ENCODE measurements at regions not wholly inside any gene's neighbourhood (a gene's known extent, or its start where the extent isn't known, plus 50 kb on each side); places are given as distances from the start of the nearest gene placed in this dataset.

- no peak overlapping the region for H3K27ac ChIP-seq
- TF ChIP-seq CTCF (IDR thresholded peaks at IDR 0.05): no peak
- H3K36me3 ChIP-seq: no peaks in the 10 kb centered on the region
These were observed 1701.5 kb upstream of the FLRT2 start for GRCh38 chr14:83828406-83828805.

DNA sequence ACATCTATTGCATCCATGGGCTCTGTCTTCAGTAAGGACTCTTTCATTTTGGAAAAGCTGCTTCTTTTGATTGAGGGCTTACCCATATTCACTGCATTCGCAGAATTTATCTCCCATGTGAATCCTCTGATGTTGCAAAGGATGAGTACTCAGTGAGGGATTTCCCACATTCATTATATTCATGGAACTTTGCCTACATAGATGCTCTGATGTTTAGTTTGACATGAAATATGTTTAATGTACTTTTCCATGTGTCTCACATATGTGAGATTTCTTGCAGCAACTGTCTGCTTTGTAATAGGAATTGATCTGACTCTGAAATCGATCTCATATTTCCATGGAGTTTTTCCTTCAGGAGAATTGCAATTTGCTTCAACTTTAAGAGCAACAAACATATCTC lies 1699.6 kb upstream of the FLRT2 start:
- TF ChIP-seq CTCF (IDR thresholded peaks at IDR 0.05): no peak
- Histone ChIP-seq H3K9me3 (no peaks in the 10 kb centered on the region), H3K27me3 (no peaks in the 10 kb centered on the region), H3K36me3 (no peaks in the 10 kb centered on the region), H3K4me1 (ENCODE audit: control insufficient read depth in 1 of 2, insufficient read depth in 1 of 2, low read depth in 1 of 2, low read length in 1 of 2) (no peaks in the 10 kb centered on the region), H3K27ac (no peak overlapping the region), H3K4me3 (ENCODE audit: low read depth in 1 of 2, low read length in 1 of 2) (no peak overlapping the region)

More at GRCh38 chr14:83828406-83828805, 1701.5 kb upstream of the FLRT2 start:
- Histone ChIP-seq H3K27me3 (no peaks in the 10 kb centered on the region), H3K9me3 (no peaks in the 10 kb centered on the region), H3K4me1 (ENCODE audit: control insufficient read depth in 1 of 2, insufficient read depth in 1 of 2, low read depth in 1 of 2, low read length in 1 of 2) (no peaks in the 10 kb centered on the region), H3K4me3 (ENCODE audit: low read depth in 1 of 2, low read length in 1 of 2) (no peak overlapping the region)

DNA sequence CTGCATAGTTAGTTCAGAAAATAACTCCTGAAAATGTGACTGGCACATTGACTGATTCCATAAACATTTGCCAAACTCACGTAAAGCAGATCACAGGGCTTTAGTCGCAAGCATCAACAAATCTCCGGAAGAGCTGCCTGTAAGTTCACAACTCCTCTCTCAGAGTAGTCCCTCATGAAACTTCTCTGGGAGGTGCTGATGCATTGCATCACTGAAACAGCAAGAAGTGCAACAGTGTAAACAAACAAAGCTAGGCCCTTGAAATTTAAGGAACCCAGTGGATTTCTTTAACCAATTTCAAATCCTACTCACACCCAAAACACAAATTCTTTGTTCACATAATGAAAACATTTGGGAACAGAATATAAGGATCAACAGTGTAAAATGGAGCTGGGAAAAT lies 1691.7 kb upstream of the FLRT2 start:
- H3K4me1 ChIP-seq (ENCODE audit: control insufficient read depth in 1 of 2, insufficient read depth in 1 of 2, low read depth in 1 of 2, low read length in 1 of 2): no peaks in the 10 kb centered on the region

DNA sequence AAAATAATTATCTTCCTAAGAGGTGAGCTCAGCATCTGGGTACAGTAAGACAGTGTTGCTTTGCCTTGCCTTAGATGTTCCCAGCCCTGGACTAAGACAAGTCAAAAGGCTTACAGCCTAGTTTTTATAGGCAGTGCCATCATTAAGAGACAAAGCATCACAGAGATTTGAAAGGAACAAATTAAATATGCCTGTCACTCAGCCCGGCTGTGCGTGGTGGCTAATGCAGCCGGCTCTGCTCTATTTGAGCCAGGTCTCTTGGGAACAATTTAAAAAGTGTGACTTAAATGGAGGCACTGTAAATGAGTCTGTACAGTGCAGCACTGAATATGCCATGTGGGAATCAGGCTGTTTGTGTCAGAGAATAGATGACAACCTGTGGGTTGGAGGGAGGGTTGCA lies 1687.4 kb upstream of the FLRT2 start:
- H3K27me3 ChIP-seq: no peaks in the 10 kb centered on the region
- H3K9me3 ChIP-seq: no peaks in the 10 kb centered on the region
- H3K4me3 ChIP-seq (ENCODE audit: low read depth in 1 of 2, low read length in 1 of 2): no peak overlapping the region
- no peak for TF ChIP-seq CTCF (IDR thresholded peaks at IDR 0.05)
- no peak overlapping the region for H3K27ac ChIP-seq
- no peaks in the 10 kb centered on the region for H3K36me3 ChIP-seq
- H3K4me1 ChIP-seq (ENCODE audit: control insufficient read depth in 1 of 2, insufficient read depth in 1 of 2, low read depth in 1 of 2, low read length in 1 of 2): no peaks in the 10 kb centered on the region

More for the DNA sequence above, 1691.7 kb upstream of the FLRT2 start:
- no peaks in the 10 kb centered on the region for H3K27me3 ChIP-seq
- H3K4me3 ChIP-seq (ENCODE audit: low read depth in 1 of 2, low read length in 1 of 2): no peak overlapping the region
- H3K27ac ChIP-seq: no peak overlapping the region
- no peaks in the 10 kb centered on the region for H3K9me3 ChIP-seq
- no peak for TF ChIP-seq CTCF (IDR thresholded peaks at IDR 0.05)
- H3K36me3 ChIP-seq: no peaks in the 10 kb centered on the region

GRCh38 chr14:83847102-83847501 lies 1682.8 kb upstream of the FLRT2 start:
- Histone ChIP-seq H3K36me3 (no peaks in the 10 kb centered on the region), H3K4me3 (ENCODE audit: low read depth in 1 of 2, low read length in 1 of 2) (no peak overlapping the region)

More at GRCh38 chr14:83847102-83847501, 1682.8 kb upstream of the FLRT2 start:
- TF ChIP-seq CTCF (IDR thresholded peaks at IDR 0.05): no peak
- Histone ChIP-seq H3K9me3 (no peaks in the 10 kb centered on the region), H3K27ac (no peak overlapping the region), H3K4me1 (ENCODE audit: control insufficient read depth in 1 of 2, insufficient read depth in 1 of 2, low read depth in 1 of 2, low read length in 1 of 2) (no peaks in the 10 kb centered on the region), H3K27me3 (no peaks in the 10 kb centered on the region)
